DMS153 (cell line): ENCODE measurements at regions not wholly inside any gene's neighbourhood (a gene's known extent, or its start where the extent isn't known, plus 50 kb on each side); places are given as distances from the start of the nearest gene placed in this dataset.
A peak's percentile ranks its signal among the peaks of the same experiment; 100 is the strongest.

Experiments used
- DNase-seq: peaks from one replicate; lab custom pipeline; 2025; lab: John Stamatoyannopoulos, UW

- no peak for DNase-seq
Measured at GRCh38 chr5:143693651-143694252, 118.2 kb upstream of the HMHB1 start.

GRCh38 chr5:143692342-143692741 is 119.6 kb upstream of the HMHB1 start:
- no peak for DNase-seq

- DNase-seq: no peak
Measured at GRCh38 chr5:143691945-143692290, 120.0 kb upstream of the HMHB1 start.

- DNase-seq: no peak
Measured at GRCh38 chr5:143691287-143691944, 120.5 kb upstream of the HMHB1 start.

- no peak for DNase-seq
Measured at GRCh38 chr5:143687604-143688003, 124.4 kb upstream of the HMHB1 start.

- no peak for DNase-seq
Measured at GRCh38 chr5:143685246-143685815, 126.6 kb upstream of the HMHB1 start.

GRCh38 chr5:143683459-143683858 is 128.5 kb upstream of the HMHB1 start:
- no peak for DNase-seq

GRCh38 chr5:143682929-143683386 is 129.0 kb upstream of the HMHB1 start:
- DNase-seq: no peak

- no peak for DNase-seq
Measured at GRCh38 chr5:143682246-143682905, 129.6 kb upstream of the HMHB1 start.

- DNase-seq: no peak
Measured at GRCh38 chr5:143680672-143681259, 131.2 kb upstream of the HMHB1 start.

- no peak for DNase-seq
Measured at GRCh38 chr5:143679777-143680176, 132.2 kb upstream of the HMHB1 start.

GRCh38 chr5:143678148-143678905 is 133.6 kb upstream of the HMHB1 start:
- no peak for DNase-seq

GRCh38 chr5:143677403-143677802 is 134.6 kb upstream of the HMHB1 start:
- DNase-seq: no peak

- no peak for DNase-seq
Measured at GRCh38 chr5:143676802-143677201, 135.2 kb upstream of the HMHB1 start.

- no peak for DNase-seq
Measured at GRCh38 chr5:143674469-143674786, 137.5 kb upstream of the HMHB1 start.

GRCh38 chr5:143673676-143674468 is 138.1 kb upstream of the HMHB1 start:
- DNase-seq: peak; percentile 16

- no peak for DNase-seq
Measured at GRCh38 chr5:143672806-143673205, 139.2 kb upstream of the HMHB1 start.

- no peak for DNase-seq
Measured at GRCh38 chr5:143671674-143672569, 140.0 kb upstream of the HMHB1 start.

GRCh38 chr5:143671021-143671420 is 140.9 kb upstream of the HMHB1 start:
- no peak for DNase-seq

- no peak for DNase-seq
Measured at GRCh38 chr5:143665866-143666265, 146.1 kb upstream of the HMHB1 start.
